ENCODE measurements at regions not wholly inside any gene's neighbourhood (a gene's known extent, or its start where the extent isn't known, plus 50 kb on each side); places are given as distances from the start of the nearest gene placed in this dataset.

GRCh38 chr2:7588295-7588694 lies 671.1 kb downstream of the RNF144A start:
- Histone ChIP-seq H3K9me3 (ENCODE audit: control insufficient read depth, low read length) (no peaks in the 10 kb centered on the region), H3K36me3 (ENCODE audit: control insufficient read depth, insufficient read depth, low read length) (no peaks in the 10 kb centered on the region), H3K4me3 (ENCODE audit: extremely low read depth, insufficient read depth, low read length, poor library complexity, severe bottlenecking) (no peak overlapping the region), H3K27ac (ENCODE audit: low read depth, low read length, severe bottlenecking) (no peak overlapping the region), H3K4me1 (ENCODE audit: control insufficient read depth, insufficient read depth, low read length, poor library complexity, severe bottlenecking) (no peaks in the 10 kb centered on the region)
- 100% methylated on average over 2 of the region's 5 CpGs; no CpG with 5 or more reads in 1 of the 2 experiments for WGBS, 2 experiments (ENCODE audit: insufficient coverage in 2 of 2)

- Histone ChIP-seq H3K4me3 (ENCODE audit: extremely low read depth, insufficient read depth, low read length, poor library complexity, severe bottlenecking) (no peak overlapping the region), H3K27ac (ENCODE audit: low read depth, low read length, severe bottlenecking) (no peak overlapping the region), H3K9me3 (ENCODE audit: control insufficient read depth, low read length) (no peaks in the 10 kb centered on the region), H3K36me3 (ENCODE audit: control insufficient read depth, insufficient read depth, low read length) (no peaks in the 10 kb centered on the region), H3K4me1 (ENCODE audit: control insufficient read depth, insufficient read depth, low read length, poor library complexity, severe bottlenecking) (no peaks in the 10 kb centered on the region)
- WGBS, 2 experiments (ENCODE audit: insufficient coverage in 2 of 2), result 87 to 93% methylated on average over 4 of the region's 5 CpGs
Observed at GRCh38 chr2:7592618-7593140, 675.5 kb downstream of the RNF144A start.

- Histone ChIP-seq H3K9me3 (ENCODE audit: control insufficient read depth, low read length) (no peaks in the 10 kb centered on the region), H3K27ac (ENCODE audit: low read depth, low read length, severe bottlenecking) (no peak overlapping the region), H3K4me1 (ENCODE audit: control insufficient read depth, insufficient read depth, low read length, poor library complexity, severe bottlenecking) (no peaks in the 10 kb centered on the region), H3K36me3 (ENCODE audit: control insufficient read depth, insufficient read depth, low read length) (no peaks in the 10 kb centered on the region), H3K4me3 (ENCODE audit: extremely low read depth, insufficient read depth, low read length, poor library complexity, severe bottlenecking) (no peak overlapping the region)
Observed at GRCh38 chr2:7593360-7593759, 676.1 kb downstream of the RNF144A start.

DNA sequence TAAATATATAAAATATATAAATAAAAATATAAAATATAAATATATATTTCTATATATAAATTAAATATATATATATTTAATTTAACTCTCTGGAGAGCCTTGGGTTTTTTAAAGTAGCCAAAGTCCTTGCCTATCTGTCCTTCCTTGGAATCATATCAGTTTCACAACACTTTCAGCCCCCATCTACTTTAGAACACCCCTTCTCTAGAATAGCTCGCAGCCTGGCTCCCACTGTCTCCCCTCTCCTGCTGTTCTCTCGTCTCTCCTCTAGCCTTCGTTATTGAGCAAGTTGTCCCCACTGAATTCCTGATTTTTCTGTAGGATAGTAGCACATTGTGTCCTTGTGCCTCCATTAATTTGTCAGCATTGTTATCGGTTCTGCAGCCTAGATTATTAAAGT lies 677.0 kb downstream of the RNF144A start:
- 95% methylated on average over 3 of the region's 4 CpGs; no CpG with 5 or more reads in 1 of the 2 experiments for WGBS, 2 experiments (ENCODE audit: insufficient coverage in 2 of 2)
- Histone ChIP-seq H3K9me3 (ENCODE audit: control insufficient read depth, low read length) (no peaks in the 10 kb centered on the region), H3K4me1 (ENCODE audit: control insufficient read depth, insufficient read depth, low read length, poor library complexity, severe bottlenecking) (no peaks in the 10 kb centered on the region), H3K36me3 (ENCODE audit: control insufficient read depth, insufficient read depth, low read length) (no peaks in the 10 kb centered on the region), H3K4me3 (ENCODE audit: extremely low read depth, insufficient read depth, low read length, poor library complexity, severe bottlenecking) (no peak overlapping the region), H3K27ac (ENCODE audit: low read depth, low read length, severe bottlenecking) (no peak overlapping the region)

- Histone ChIP-seq H3K27ac (ENCODE audit: low read depth, low read length, severe bottlenecking) (no peak overlapping the region), H3K4me1 (ENCODE audit: control insufficient read depth, insufficient read depth, low read length, poor library complexity, severe bottlenecking) (no peaks in the 10 kb centered on the region), H3K9me3 (ENCODE audit: control insufficient read depth, low read length) (no peaks in the 10 kb centered on the region), H3K4me3 (ENCODE audit: extremely low read depth, insufficient read depth, low read length, poor library complexity, severe bottlenecking) (no peak overlapping the region), H3K36me3 (ENCODE audit: control insufficient read depth, insufficient read depth, low read length) (no peaks in the 10 kb centered on the region)
- WGBS, 2 experiments (ENCODE audit: insufficient coverage in 2 of 2), result 89 to 100% methylated on average over 1 to 2 of the region's 3 CpGs
Observed at GRCh38 chr2:7595206-7595605, 678.0 kb downstream of the RNF144A start.

DNA sequence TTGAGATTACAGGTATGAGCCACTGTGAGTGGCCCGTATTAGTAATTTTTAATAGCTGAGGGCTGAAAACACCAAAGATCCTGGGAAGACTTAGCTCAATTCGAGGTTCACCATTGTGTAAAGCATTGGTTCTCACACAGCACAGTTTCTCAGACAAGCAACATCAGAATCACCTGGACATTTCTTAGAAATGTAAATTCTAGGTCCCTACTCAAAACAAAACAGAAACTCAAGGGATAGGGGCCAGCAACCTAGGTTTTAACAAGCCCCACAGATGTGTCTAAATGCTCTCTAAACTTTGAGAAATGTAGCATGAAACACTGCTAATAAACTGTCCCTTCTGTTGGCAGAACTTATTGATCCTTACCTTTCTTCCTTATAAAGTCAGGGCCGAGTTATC lies 681.2 kb downstream of the RNF144A start:
- no peaks in the 10 kb centered on the region for H3K9me3 ChIP-seq (ENCODE audit: control insufficient read depth, low read length)
- H3K4me3 ChIP-seq (ENCODE audit: extremely low read depth, insufficient read depth, low read length, poor library complexity, severe bottlenecking), result no peak overlapping the region
- 94 to 100% methylated on average over 2 of the region's 3 CpGs for WGBS, 2 experiments (ENCODE audit: insufficient coverage in 2 of 2)
- H3K27ac ChIP-seq (ENCODE audit: low read depth, low read length, severe bottlenecking), result no peak overlapping the region
- H3K4me1 ChIP-seq (ENCODE audit: control insufficient read depth, insufficient read depth, low read length, poor library complexity, severe bottlenecking), result no peaks in the 10 kb centered on the region
- no peaks in the 10 kb centered on the region for H3K36me3 ChIP-seq (ENCODE audit: control insufficient read depth, insufficient read depth, low read length)

GRCh38 chr2:7599462-7600258 lies 682.4 kb downstream of the RNF144A start:
- Histone ChIP-seq H3K4me3 (ENCODE audit: extremely low read depth, insufficient read depth, low read length, poor library complexity, severe bottlenecking) (no peak overlapping the region), H3K36me3 (ENCODE audit: control insufficient read depth, insufficient read depth, low read length) (no peaks in the 10 kb centered on the region), H3K27ac (ENCODE audit: low read depth, low read length, severe bottlenecking) (no peak overlapping the region), H3K9me3 (ENCODE audit: control insufficient read depth, low read length) (no peaks in the 10 kb centered on the region), H3K4me1 (ENCODE audit: control insufficient read depth, insufficient read depth, low read length, poor library complexity, severe bottlenecking) (no peaks in the 10 kb centered on the region)
- WGBS, 2 experiments (ENCODE audit: insufficient coverage in 2 of 2), result 92 to 97% methylated on average over 19 to 22 of the region's 24 CpGs

DNA sequence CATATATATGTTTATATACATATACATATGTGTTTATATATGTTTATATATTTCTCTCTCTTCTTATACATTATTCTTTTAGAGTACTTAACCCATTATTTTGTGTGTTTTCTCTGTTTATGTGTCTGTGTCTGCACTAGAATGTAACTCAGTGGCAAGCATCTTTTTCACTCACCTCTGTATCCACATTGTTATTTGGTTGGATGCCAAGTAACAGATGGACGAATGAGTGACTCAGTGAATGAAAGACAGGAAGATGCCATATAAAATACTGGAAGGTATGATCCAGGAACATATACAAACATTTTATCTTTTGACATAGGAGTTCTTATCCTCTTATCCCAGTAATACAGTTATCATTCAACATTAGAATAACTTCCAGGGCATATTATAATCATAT lies 684.8 kb downstream of the RNF144A start:
- H3K4me1 ChIP-seq (ENCODE audit: control insufficient read depth, insufficient read depth, low read length, poor library complexity, severe bottlenecking), result no peaks in the 10 kb centered on the region
- no peaks in the 10 kb centered on the region for H3K9me3 ChIP-seq (ENCODE audit: control insufficient read depth, low read length)
- WGBS, 2 experiments (ENCODE audit: insufficient coverage in 2 of 2), result no CpG with 5 or more reads among the region's 1 CpG
- no peak overlapping the region for H3K27ac ChIP-seq (ENCODE audit: low read depth, low read length, severe bottlenecking)
- H3K4me3 ChIP-seq (ENCODE audit: extremely low read depth, insufficient read depth, low read length, poor library complexity, severe bottlenecking), result no peak overlapping the region
- H3K36me3 ChIP-seq (ENCODE audit: control insufficient read depth, insufficient read depth, low read length), result no peaks in the 10 kb centered on the region

- Histone ChIP-seq H3K4me3 (ENCODE audit: extremely low read depth, insufficient read depth, low read length, poor library complexity, severe bottlenecking) (no peak overlapping the region), H3K27ac (ENCODE audit: low read depth, low read length, severe bottlenecking) (no peak overlapping the region), H3K36me3 (ENCODE audit: control insufficient read depth, insufficient read depth, low read length) (no peaks in the 10 kb centered on the region), H3K4me1 (ENCODE audit: control insufficient read depth, insufficient read depth, low read length, poor library complexity, severe bottlenecking) (no peaks in the 10 kb centered on the region), H3K9me3 (ENCODE audit: control insufficient read depth, low read length) (no peaks in the 10 kb centered on the region)
- WGBS, 2 experiments (ENCODE audit: insufficient coverage in 2 of 2), result no CpG with 5 or more reads among the region's 3 CpGs
Observed at GRCh38 chr2:7604456-7604855, 687.2 kb downstream of the RNF144A start.

GRCh38 chr2:7607441-7608173 lies 690.4 kb downstream of the RNF144A start:
- Histone ChIP-seq H3K27ac (ENCODE audit: low read depth, low read length, severe bottlenecking) (no peak overlapping the region), H3K9me3 (ENCODE audit: control insufficient read depth, low read length) (no peaks in the 10 kb centered on the region), H3K4me3 (ENCODE audit: extremely low read depth, insufficient read depth, low read length, poor library complexity, severe bottlenecking) (no peak overlapping the region), H3K4me1 (ENCODE audit: control insufficient read depth, insufficient read depth, low read length, poor library complexity, severe bottlenecking) (peaks cover 5% of the 10 kb centered on the region), H3K36me3 (ENCODE audit: control insufficient read depth, insufficient read depth, low read length) (no peaks in the 10 kb centered on the region)
- WGBS, 2 experiments (ENCODE audit: insufficient coverage in 2 of 2), result 90 to 100% methylated on average over 4 to 5 of the region's 8 CpGs

GRCh38 chr2:7609556-7609955 lies 692.3 kb downstream of the RNF144A start:
- H3K27ac ChIP-seq (ENCODE audit: low read depth, low read length, severe bottlenecking), result no peak overlapping the region
- no peaks in the 10 kb centered on the region for H3K9me3 ChIP-seq (ENCODE audit: control insufficient read depth, low read length)
- H3K4me1 ChIP-seq (ENCODE audit: control insufficient read depth, insufficient read depth, low read length, poor library complexity, severe bottlenecking), result peaks cover 5% of the 10 kb centered on the region
- H3K4me3 ChIP-seq (ENCODE audit: extremely low read depth, insufficient read depth, low read length, poor library complexity, severe bottlenecking), result no peak overlapping the region
- no peaks in the 10 kb centered on the region for H3K36me3 ChIP-seq (ENCODE audit: control insufficient read depth, insufficient read depth, low read length)
- 93 to 100% methylated on average over 2 to 4 of the region's 7 CpGs for WGBS, 2 experiments (ENCODE audit: insufficient coverage in 2 of 2)

All from mesodermal cell (in vitro differentiated cells).